DND-41 (cell line): ENCODE measurements at regions not wholly inside any gene's neighbourhood (a gene's known extent, or its start where the extent isn't known, plus 50 kb on each side); places are given as distances from the start of the nearest gene placed in this dataset.

ENCODE experiments used
- ATAC-seq: fragments of 200-7000 bp; cut with Tn5 transposase; 3 replicates; pipeline ENCODE4 v1.9.1; 2021; ENCODE audit warnings: low read depth; ENCODE audit not compliant: insufficient read depth
- DNase-seq: peaks from one replicate; pipeline ENCODE4 v3.0.0-alpha.2; 2020
- H2AFZ ChIP-seq: 2 replicates; pipeline ENCODE4 v1.6.0; 2012; ENCODE audit warnings: low read depth, low read length
- H3K27ac ChIP-seq: 2 replicates; pipeline ENCODE4 v1.5.1; 2012; ENCODE audit warnings: low read length, inconsistent platforms
- H3K27me3 ChIP-seq: fragments of 200-600 bp; sonication (generic); 2 replicates; pipeline ENCODE4 v1.6.0; 2012; ENCODE audit warnings: low read length, mild to moderate bottlenecking, inconsistent platforms; ENCODE audit not compliant: insufficient read depth, poor library complexity
- H3K36me3 ChIP-seq: 2 replicates; pipeline ENCODE4 v1.5.1; 2012; ENCODE audit warnings: low read length, inconsistent platforms; ENCODE audit not compliant: insufficient read depth
- H3K4me1 ChIP-seq: 2 replicates; pipeline ENCODE4 v1.5.1; 2012; ENCODE audit warnings: mild to moderate bottlenecking, low read length; ENCODE audit not compliant: insufficient read depth
- H3K4me2 ChIP-seq: 2 replicates; pipeline ENCODE4 v1.6.0; 2012; ENCODE audit warnings: mild to moderate bottlenecking, moderate library complexity, low read length, inconsistent platforms; ENCODE audit not compliant: insufficient read depth
- H3K4me3 ChIP-seq, 2 experiments: fragments of 200-600 bp in 1 of 2; shearing (Covaris generic) in 1 of 2; 2 replicates each; pipeline ENCODE4 v1.5.1; 2012 to 2016; ENCODE audit warnings: inconsistent platforms in 2 of 2, low read length in 2 of 2, mild to moderate bottlenecking in 2 of 2, low read depth in 1 of 2, moderate library complexity in 1 of 2
- H3K79me2 ChIP-seq: 2 replicates; pipeline ENCODE4 v1.6.0; 2012; ENCODE audit warnings: low read length, inconsistent platforms; ENCODE audit not compliant: insufficient read depth
- H3K9ac ChIP-seq: 2 replicates; pipeline ENCODE4 v1.6.0; 2012; ENCODE audit warnings: low read depth, mild to moderate bottlenecking, inconsistent platforms, low read length, moderate library complexity
- H3K9me3 ChIP-seq: 2 replicates; pipeline ENCODE4 v1.5.1; 2012; ENCODE audit warnings: low read length, moderate library complexity, mild to moderate bottlenecking, inconsistent platforms; ENCODE audit not compliant: insufficient read depth, severe bottlenecking
- H4K20me1 ChIP-seq: 2 replicates; pipeline ENCODE4 v1.6.0; 2012; ENCODE audit warnings: low read length; ENCODE audit not compliant: insufficient read depth
- EZH2 ChIP-seq: IDR thresholded peaks from 3 replicates; pipeline ENCODE4 v1.6.1; 2012; ENCODE audit warnings: borderline replicate concordance, low read depth, mild to moderate bottlenecking, moderate library complexity, low read length, inconsistent platforms; ENCODE audit not compliant: severe bottlenecking
- TF ChIP-seq, protein P1 (sequence below): IDR thresholded peaks from 2 replicates; pipeline ENCODE4 v1.5.1; 2012; ENCODE audit warnings: borderline replicate concordance, low read length, moderate library complexity, mild to moderate bottlenecking; ENCODE audit not compliant: poor library complexity, severe bottlenecking; ENCODE audit errors: extremely low read depth

DNA sequence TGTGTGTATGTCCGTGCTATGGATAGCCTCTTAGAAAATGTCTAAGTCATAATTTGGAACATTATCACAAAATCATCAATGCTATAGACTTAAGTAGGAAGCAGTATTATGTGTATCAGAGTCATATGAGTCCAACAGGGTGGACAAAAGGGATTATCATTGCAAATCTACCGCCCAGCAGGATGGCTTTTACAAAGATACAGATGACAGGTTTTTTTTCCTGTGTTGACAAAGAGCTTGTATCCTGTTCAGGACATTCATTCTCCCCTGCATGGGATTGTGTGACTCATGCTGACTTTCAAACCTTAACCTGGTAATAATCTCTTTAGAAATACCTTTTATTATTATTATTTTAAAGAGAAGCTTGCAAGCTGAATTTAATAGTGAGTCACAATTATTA lies 310.3 kb upstream of the GNPDA2 start:
- Histone ChIP-seq H3K79me2 (no peaks in the 10 kb centered on the region), H3K9me3 (no peaks in the 10 kb centered on the region), H3K27ac (no peak overlapping the region), H3K27me3 (no peaks in the 10 kb centered on the region), H3K36me3 (no peaks in the 10 kb centered on the region), H3K4me2 (no peak overlapping the region), H4K20me1 (no peaks in the 10 kb centered on the region), H3K9ac (no peak overlapping the region), H3K4me3 (no peak overlapping the region), H2AFZ (no peak overlapping the region), H3K4me1 (no peaks in the 10 kb centered on the region)
- DNase-seq (no peak), ATAC-seq (no peak)
- TF ChIP-seq, protein P1, sequence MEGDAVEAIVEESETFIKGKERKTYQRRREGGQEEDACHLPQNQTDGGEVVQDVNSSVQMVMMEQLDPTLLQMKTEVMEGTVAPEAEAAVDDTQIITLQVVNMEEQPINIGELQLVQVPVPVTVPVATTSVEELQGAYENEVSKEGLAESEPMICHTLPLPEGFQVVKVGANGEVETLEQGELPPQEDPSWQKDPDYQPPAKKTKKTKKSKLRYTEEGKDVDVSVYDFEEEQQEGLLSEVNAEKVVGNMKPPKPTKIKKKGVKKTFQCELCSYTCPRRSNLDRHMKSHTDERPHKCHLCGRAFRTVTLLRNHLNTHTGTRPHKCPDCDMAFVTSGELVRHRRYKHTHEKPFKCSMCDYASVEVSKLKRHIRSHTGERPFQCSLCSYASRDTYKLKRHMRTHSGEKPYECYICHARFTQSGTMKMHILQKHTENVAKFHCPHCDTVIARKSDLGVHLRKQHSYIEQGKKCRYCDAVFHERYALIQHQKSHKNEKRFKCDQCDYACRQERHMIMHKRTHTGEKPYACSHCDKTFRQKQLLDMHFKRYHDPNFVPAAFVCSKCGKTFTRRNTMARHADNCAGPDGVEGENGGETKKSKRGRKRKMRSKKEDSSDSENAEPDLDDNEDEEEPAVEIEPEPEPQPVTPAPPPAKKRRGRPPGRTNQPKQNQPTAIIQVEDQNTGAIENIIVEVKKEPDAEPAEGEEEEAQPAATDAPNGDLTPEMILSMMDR: no peak
- TF ChIP-seq EZH2: no peak

DNA sequence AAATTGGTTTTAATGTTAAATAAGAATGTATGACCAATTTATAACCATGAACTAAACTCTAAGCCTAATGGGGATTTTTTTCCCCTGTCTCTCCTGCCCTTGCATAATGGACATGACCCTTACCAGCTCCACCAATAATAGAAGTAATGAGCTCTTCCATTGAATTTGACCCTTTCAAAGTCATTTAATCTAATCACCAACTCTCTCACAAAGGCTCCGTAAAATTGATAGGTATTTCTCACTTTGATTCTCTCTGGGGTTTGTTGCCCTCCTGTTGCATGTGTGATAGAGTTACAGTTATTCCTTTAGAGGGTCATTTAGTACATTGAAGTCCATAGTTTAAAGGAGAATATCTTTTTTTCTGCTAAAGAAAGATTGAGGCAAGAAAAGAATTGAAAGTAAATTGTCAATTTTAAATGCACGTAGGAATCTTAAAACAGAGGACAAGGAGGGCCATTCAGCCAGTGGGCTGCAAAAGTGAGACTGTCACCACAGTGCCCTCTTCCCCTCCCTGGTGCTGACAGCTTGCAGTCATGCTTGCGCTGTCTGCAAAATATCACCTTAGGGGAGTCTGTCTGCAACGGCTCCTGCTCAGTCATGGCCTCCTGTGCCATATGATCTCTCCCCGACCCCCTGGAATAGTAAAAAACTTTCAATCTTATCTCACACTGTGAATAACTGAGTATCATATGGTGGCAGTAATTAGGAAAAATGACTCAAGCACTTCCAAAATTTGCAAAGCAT lies 307.5 kb upstream of the GNPDA2 start:
- H3K36me3 ChIP-seq: no peaks in the 10 kb centered on the region
- H4K20me1 ChIP-seq: no peaks in the 10 kb centered on the region

DNA sequence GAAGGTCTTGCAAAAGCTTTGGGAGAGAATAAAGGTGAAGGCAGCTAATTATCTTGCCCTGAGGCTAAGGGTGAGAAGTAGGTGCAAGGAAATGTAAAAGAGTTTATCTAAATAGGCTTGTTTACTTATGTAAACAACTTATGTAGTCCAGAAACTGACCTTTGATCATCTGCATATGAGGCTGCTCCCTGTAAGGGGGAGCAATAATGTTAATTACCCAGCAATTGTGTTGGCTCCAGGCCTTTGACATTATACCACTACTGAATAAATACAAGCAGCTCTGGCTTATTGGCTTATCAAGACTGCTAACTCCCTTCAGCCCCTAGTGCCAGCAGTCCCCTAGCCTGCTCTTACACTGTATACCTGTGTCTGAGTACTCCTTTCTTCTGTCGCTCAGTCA lies 303.7 kb upstream of the GNPDA2 start:
- Histone ChIP-seq H3K4me3 (no peak overlapping the region), H3K36me3 (no peaks in the 10 kb centered on the region), H3K9ac (no peak overlapping the region), H3K9me3 (no peaks in the 10 kb centered on the region), H3K27ac (no peak overlapping the region), H3K79me2 (no peaks in the 10 kb centered on the region), H3K4me1 (no peaks in the 10 kb centered on the region), H2AFZ (no peak overlapping the region), H4K20me1 (no peaks in the 10 kb centered on the region), H3K27me3 (no peaks in the 10 kb centered on the region), H3K4me2 (no peak overlapping the region)
- no peak for TF ChIP-seq EZH2
- TF ChIP-seq, protein P1: no peak
- ATAC-seq: no peak
- no peak for DNase-seq

More for the DNA sequence above, 307.5 kb upstream of the GNPDA2 start:
- TF ChIP-seq, protein P1: no peak
- no peak for TF ChIP-seq EZH2
- no peaks in the 10 kb centered on the region for H3K9me3 ChIP-seq
- DNase-seq (no peak), ATAC-seq (no peak)
- no peak overlapping the region for H2AFZ ChIP-seq
- no peak overlapping the region for H3K9ac ChIP-seq
- H3K27ac ChIP-seq: no peak overlapping the region
- H3K4me3 ChIP-seq: no peak overlapping the region
- H3K79me2 ChIP-seq: no peaks in the 10 kb centered on the region
- H3K4me2 ChIP-seq: no peak overlapping the region
- H3K27me3 ChIP-seq: no peaks in the 10 kb centered on the region
- no peaks in the 10 kb centered on the region for H3K4me1 ChIP-seq

DNA sequence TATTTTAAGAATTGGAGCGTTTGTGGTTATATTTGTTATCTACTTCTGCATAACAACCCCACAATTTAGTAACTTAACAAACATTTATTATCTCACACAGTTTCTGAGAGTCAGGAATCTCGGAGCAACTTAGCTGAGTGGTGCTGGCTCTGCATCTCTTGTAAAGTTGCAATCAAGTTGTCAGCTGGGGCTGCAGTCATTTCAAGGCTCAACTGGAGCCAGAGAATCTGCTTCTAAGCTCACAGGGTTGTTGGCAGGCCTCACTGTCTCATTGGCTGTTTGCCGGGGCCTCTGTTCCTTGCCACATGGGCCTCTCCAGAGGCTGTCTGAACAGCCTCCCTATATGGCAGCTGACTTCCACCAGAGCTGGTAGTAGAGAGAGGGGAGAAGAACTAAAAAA lies 281.2 kb upstream of the GNPDA2 start:
- ATAC-seq: no peak
- no peaks in the 10 kb centered on the region for H3K9me3 ChIP-seq

More for the DNA sequence above, 281.2 kb upstream of the GNPDA2 start:
- Histone ChIP-seq H4K20me1 (no peaks in the 10 kb centered on the region), H3K9ac (no peak overlapping the region), H3K27me3 (no peaks in the 10 kb centered on the region), H3K4me2 (no peak overlapping the region), H3K79me2 (no peaks in the 10 kb centered on the region), H3K4me3 (no peak overlapping the region), H2AFZ (no peak overlapping the region), H3K4me1 (no peaks in the 10 kb centered on the region), H3K36me3 (no peaks in the 10 kb centered on the region), H3K27ac (no peak overlapping the region)
- TF ChIP-seq EZH2: no peak
- TF ChIP-seq, protein P1: no peak
- no peak for DNase-seq
